B cell (primary cell): ENCODE measurements at regions not wholly inside any gene's neighbourhood (a gene's known extent, or its start where the extent isn't known, plus 50 kb on each side); places are given as distances from the start of the nearest gene placed in this dataset.

ENCODE experiments used
- ATAC-seq: fragments of 200-7000 bp; cut with Tn5 transposase; one replicate; pipeline ENCODE4 v1.10.0; 2021; ENCODE audit warnings: low read depth, mild to moderate bottlenecking, moderate number of reproducible peaks, moderate library complexity
- CTCF ChIA-PET: fragments of 350-600 bp; sonication (Branson Sonifier 250); formaldehyde crosslinking; loops from one replicate; lab custom pipeline; 2021; ENCODE audit warnings: antibody characterized with exemption, inconsistent platforms; lab: Charles Lee
- POLR2A ChIA-PET: fragments of 350-600 bp; sonication (Branson Sonifier 250); formaldehyde crosslinking; loops from one replicate; lab custom pipeline; 2021; ENCODE audit warnings: antibody characterized with exemption; lab: Charles Lee
- DNase-seq: peaks from one replicate; pipeline ENCODE4 v3.0.0; 2013
- H2AFZ ChIP-seq: 2 replicates; pipeline ENCODE4 v1.6.1; 2012; ENCODE audit warnings: mild to moderate bottlenecking, low read depth, low read length; ENCODE audit not compliant: insufficient read depth, poor library complexity, severe bottlenecking
- H3K27ac ChIP-seq, 2 donors: 1 replicate in 1 of 2; 2 replicates in 1 of 2; pipeline ENCODE4 v1.5.1; 2012 to 2013; ENCODE audit warnings: low read length in 2 of 2, mild to moderate bottlenecking in 2 of 2, moderate library complexity in 1 of 2
- H3K27me3 ChIP-seq, 4 experiments: fragments of 200-600 bp in 1 of 4; sonication (generic) in 1 of 4; replicated peaks in 1 of 4; 1 replicate in 2 of 4; 2 replicates in 2 of 4; pipeline versions ENCODE4 v1.6.1 to v1.7.0; 2013 to 2016; ENCODE audit warnings: low read length in 3 of 4, mild to moderate bottlenecking in 2 of 4, mixed read lengths in 1 of 4, moderate library complexity in 1 of 4; ENCODE audit not compliant: insufficient read depth in 4 of 4, control insufficient read depth in 3 of 4; ENCODE audit errors: control extremely low read depth in 1 of 4
- H3K36me3 ChIP-seq, 2 experiments: replicated peaks in 1 of 2; 1 replicate in 1 of 2; 2 replicates in 1 of 2; pipeline versions ENCODE4 v1.6.1 to v1.7.1; 2013; ENCODE audit warnings: low read length in 1 of 2; ENCODE audit not compliant: insufficient read depth in 2 of 2, control insufficient read depth in 1 of 2; ENCODE audit errors: control extremely low read depth in 1 of 2, extremely low read depth in 1 of 2
- H3K4me1 ChIP-seq, 2 donors: fragments of 200-600 bp in 1 of 2; sonication (generic) in 1 of 2; 1 replicate in 1 of 2; 2 replicates in 1 of 2; pipeline versions ENCODE4 v1.5.1 to v1.6.1; 2013 to 2017; ENCODE audit warnings: low read length in 2 of 2; ENCODE audit not compliant: control insufficient read depth in 2 of 2, insufficient read depth in 2 of 2
- H3K4me2 ChIP-seq: replicated peaks from 2 replicates; pipeline ENCODE3; 2012; ENCODE audit warnings: mild to moderate bottlenecking, low read depth, low read length; ENCODE audit not compliant: poor library complexity, severe bottlenecking
- H3K4me3 ChIP-seq, 5 experiments: fragments of 200-600 bp in 1 of 5; sonication (generic) in 1 of 5; 1 replicate in 3 of 5; 2 replicates in 2 of 5; pipeline versions ENCODE4 v1.5.1 to v1.7.0; 2011 to 2016; ENCODE audit warnings: low read length in 4 of 5, mild to moderate bottlenecking in 4 of 5, low read depth in 2 of 5, control low read depth in 1 of 5, moderate library complexity in 1 of 5; ENCODE audit not compliant: insufficient read depth in 1 of 5; ENCODE audit errors: control extremely low read depth in 1 of 5, extremely low read depth in 1 of 5
- H3K79me2 ChIP-seq: fragments of 200-600 bp; sonication (generic); one replicate; pipeline ENCODE4 v1.6.0; 2016; ENCODE audit warnings: low read length; ENCODE audit not compliant: control insufficient read depth, insufficient read depth
- H3K9ac ChIP-seq: fragments of 200-600 bp; sonication (generic); 2 replicates; pipeline ENCODE4 v1.6.1; 2017; ENCODE audit warnings: mild to moderate bottlenecking, low read length, moderate library complexity
- H3K9me3 ChIP-seq, 3 donors: one replicate each; pipeline versions ENCODE4 v1.6.1 to v1.7.1; 2013; ENCODE audit warnings: low read length in 2 of 3; ENCODE audit not compliant: control insufficient read depth in 2 of 3, insufficient read depth in 1 of 3; ENCODE audit errors: control extremely low read depth in 1 of 3
- H4K20me1 ChIP-seq: 2 replicates; pipeline ENCODE4 v1.6.0; 2012; ENCODE audit warnings: mild to moderate bottlenecking, low read length; ENCODE audit not compliant: insufficient read depth, control insufficient read depth, poor library complexity, severe bottlenecking
- H3K27ac Mint-ChIP-seq: one replicate; pipeline ENCODE4 v1.8.0; 2021; ENCODE audit warnings: mixed read lengths
- H3K27me3 Mint-ChIP-seq: one replicate; pipeline ENCODE4 v1.8.0; 2021; ENCODE audit warnings: mixed read lengths
- H3K4me1 Mint-ChIP-seq: one replicate; pipeline ENCODE4 v1.8.0; 2021; ENCODE audit warnings: mixed read lengths
- H3K4me3 Mint-ChIP-seq: one replicate; pipeline ENCODE4 v1.8.0; 2021; ENCODE audit warnings: mixed read lengths
- H3K9me3 Mint-ChIP-seq: one replicate; pipeline ENCODE4 v1.8.0; 2022; ENCODE audit warnings: mixed read lengths; ENCODE audit not compliant: insufficient read depth
- EZH2 ChIP-seq: IDR thresholded peaks from 2 replicates; pipeline ENCODE4 v1.6.1; 2012; ENCODE audit warnings: borderline replicate concordance, low read depth, mild to moderate bottlenecking, moderate library complexity, low read length; ENCODE audit not compliant: insufficient read depth, poor library complexity, severe bottlenecking
- WGBS: methylation state at CpG from one replicate; pipeline ENCODE4 v1.1.5; 2013; ENCODE audit warnings: missing lambda C conversion rate; ENCODE audit not compliant: insufficient coverage; 5-methylcytosine and 5-hydroxymethylcytosine counted together
- intact Hi-C: fragments of 100-400 bp; cut with micrococcal nuclease; formaldehyde crosslinking; loops from one replicate; pipeline ENCODE4 v1.10.0; 2022
- TF ChIP-seq, protein P1 (sequence below): fragments of 200-600 bp; IDR thresholded peaks from one replicate; pipeline ENCODE4 v1.8.0; 2022; ENCODE audit warnings: antibody characterized with exemption, mild to moderate bottlenecking

DNA sequence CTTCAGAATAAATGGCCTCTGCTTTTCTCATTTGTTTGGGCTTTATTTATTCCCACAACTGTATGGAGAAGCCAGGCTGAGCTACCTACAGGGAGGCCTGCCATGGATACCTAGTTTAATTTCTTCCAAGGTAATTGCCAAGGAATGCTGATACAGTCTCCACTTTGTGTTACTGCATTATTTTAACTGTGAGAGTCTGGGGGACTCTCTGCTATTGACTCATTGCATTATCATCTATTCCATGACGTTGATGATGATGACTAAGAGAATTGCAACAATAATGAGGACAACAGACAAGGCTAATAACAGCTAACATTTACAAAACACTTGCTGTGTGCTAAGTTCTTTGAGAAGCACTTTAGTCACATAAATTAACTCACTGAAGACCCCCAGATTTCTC, 88.3 kb upstream of the COL21A1 start:
- Histone ChIP-seq H2AFZ (no peak overlapping the region), H3K36me3 (no peaks in the 10 kb centered on the region)
- CTCF ChIA-PET, result no interaction called here

GRCh38 chr6:56334937-56335336, 87.6 kb upstream of the COL21A1 start:
- Histone ChIP-seq H3K36me3 (no peaks in the 10 kb centered on the region), H3K9ac (no peak overlapping the region), H3K27ac (no peak overlapping the region), H3K4me2 (no peak overlapping the region), H3K9me3 (no peaks in the 10 kb centered on the region), H3K27me3 (no peaks in the 10 kb centered on the region), H3K79me2 (no peaks in the 10 kb centered on the region), H3K4me3 (no peak overlapping the region), H4K20me1 (no peaks in the 10 kb centered on the region), H3K4me1 (no peaks in the 10 kb centered on the region), H2AFZ (no peak overlapping the region)
- DNase-seq, result no peak
- POLR2A ChIA-PET, result no interaction called here
- intact Hi-C loops, result no loop called here
- TF ChIP-seq, protein P1, sequence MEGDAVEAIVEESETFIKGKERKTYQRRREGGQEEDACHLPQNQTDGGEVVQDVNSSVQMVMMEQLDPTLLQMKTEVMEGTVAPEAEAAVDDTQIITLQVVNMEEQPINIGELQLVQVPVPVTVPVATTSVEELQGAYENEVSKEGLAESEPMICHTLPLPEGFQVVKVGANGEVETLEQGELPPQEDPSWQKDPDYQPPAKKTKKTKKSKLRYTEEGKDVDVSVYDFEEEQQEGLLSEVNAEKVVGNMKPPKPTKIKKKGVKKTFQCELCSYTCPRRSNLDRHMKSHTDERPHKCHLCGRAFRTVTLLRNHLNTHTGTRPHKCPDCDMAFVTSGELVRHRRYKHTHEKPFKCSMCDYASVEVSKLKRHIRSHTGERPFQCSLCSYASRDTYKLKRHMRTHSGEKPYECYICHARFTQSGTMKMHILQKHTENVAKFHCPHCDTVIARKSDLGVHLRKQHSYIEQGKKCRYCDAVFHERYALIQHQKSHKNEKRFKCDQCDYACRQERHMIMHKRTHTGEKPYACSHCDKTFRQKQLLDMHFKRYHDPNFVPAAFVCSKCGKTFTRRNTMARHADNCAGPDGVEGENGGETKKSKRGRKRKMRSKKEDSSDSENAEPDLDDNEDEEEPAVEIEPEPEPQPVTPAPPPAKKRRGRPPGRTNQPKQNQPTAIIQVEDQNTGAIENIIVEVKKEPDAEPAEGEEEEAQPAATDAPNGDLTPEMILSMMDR, result no peak
- TF ChIP-seq EZH2, result no peak
- Mint-ChIP-seq H3K4me3 (no peak overlapping the region), H3K27me3 (no peaks in the 10 kb centered on the region), H3K9me3 (no peaks in the 10 kb centered on the region), H3K27ac (no peak overlapping the region), H3K4me1 (no peaks in the 10 kb centered on the region)
- ATAC-seq, result no peak
- no CpG with 5 or more reads among the region's 1 CpG for WGBS
- CTCF ChIA-PET, result no interaction called here

More for the DNA sequence above, 88.3 kb upstream of the COL21A1 start:
- Histone ChIP-seq H3K4me1 (no peaks in the 10 kb centered on the region), H3K27me3 (no peaks in the 10 kb centered on the region), H3K79me2 (no peaks in the 10 kb centered on the region), H3K9me3 (no peaks in the 10 kb centered on the region), H4K20me1 (no peaks in the 10 kb centered on the region), H3K27ac (no peak overlapping the region), H3K4me3 (no peak overlapping the region), H3K9ac (no peak overlapping the region), H3K4me2 (no peak overlapping the region)
- intact Hi-C loops, result no loop called here
- Mint-ChIP-seq H3K9me3 (no peaks in the 10 kb centered on the region), H3K27me3 (no peaks in the 10 kb centered on the region), H3K27ac (no peak overlapping the region), H3K4me3 (no peak overlapping the region), H3K4me1 (no peaks in the 10 kb centered on the region)
- TF ChIP-seq, protein P1, result no peak
- no peak for TF ChIP-seq EZH2
- DNase-seq, result no peak
- WGBS, result no CpG with 5 or more reads among the region's 1 CpG
- ATAC-seq, result no peak
- POLR2A ChIA-PET, result no interaction called here
